ENCODE measurements at regions not wholly inside any gene's neighbourhood (a gene's known extent, or its start where the extent isn't known, plus 50 kb on each side); places are given as distances from the start of the nearest gene placed in this dataset.

DNA sequence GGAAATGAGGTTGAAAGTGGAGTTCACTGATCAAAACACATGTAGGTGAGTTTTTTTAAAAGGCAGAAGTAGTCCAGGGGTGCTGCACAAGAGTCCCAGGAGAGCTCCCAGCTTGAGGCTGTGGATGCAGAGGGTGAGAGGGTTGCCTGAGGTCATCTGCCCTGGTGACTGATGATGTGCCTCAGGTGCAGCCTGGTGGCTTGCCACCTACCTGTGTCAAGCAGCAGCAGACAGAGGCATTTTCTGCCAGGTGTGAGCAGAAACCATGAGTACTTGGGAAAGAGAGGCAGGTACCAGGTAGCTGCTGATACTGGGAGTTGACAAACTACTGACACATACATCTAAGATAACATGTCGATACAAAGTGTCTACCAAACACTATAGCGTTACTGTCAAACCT lies 92.5 kb downstream of the SCP2D1 start (continued):
- TF ChIP-seq, protein P1, sequence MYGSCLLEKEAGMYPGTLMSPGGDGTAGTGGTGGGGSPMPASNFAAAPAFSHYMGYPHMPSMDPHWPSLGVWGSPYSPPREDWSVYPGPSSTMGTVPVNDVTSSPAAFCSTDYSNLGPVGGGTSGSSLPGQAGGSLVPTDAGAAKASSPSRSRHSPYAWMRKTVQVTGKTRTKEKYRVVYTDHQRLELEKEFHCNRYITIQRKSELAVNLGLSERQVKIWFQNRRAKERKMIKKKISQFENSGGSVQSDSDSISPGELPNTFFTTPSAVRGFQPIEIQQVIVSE (CRISPR knock-in tag; IDR thresholded peaks at IDR 0.05; ENCODE audit: borderline replicate concordance), result no peak
- no peak for TF ChIP-seq ZNF416 (CRISPR knock-in tag; IDR thresholded peaks at IDR 0.05)
- TF ChIP-seq, protein P2, sequence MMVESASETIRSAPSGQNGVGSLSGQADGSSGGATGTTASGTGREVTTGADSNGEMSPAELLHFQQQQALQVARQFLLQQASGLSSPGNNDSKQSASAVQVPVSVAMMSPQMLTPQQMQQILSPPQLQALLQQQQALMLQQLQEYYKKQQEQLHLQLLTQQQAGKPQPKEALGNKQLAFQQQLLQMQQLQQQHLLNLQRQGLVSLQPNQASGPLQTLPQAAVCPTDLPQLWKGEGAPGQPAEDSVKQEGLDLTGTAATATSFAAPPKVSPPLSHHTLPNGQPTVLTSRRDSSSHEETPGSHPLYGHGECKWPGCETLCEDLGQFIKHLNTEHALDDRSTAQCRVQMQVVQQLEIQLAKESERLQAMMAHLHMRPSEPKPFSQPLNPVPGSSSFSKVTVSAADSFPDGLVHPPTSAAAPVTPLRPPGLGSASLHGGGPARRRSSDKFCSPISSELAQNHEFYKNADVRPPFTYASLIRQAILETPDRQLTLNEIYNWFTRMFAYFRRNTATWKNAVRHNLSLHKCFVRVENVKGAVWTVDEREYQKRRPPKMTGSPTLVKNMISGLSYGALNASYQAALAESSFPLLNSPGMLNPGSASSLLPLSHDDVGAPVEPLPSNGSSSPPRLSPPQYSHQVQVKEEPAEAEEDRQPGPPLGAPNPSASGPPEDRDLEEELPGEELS (CRISPR knock-in tag; IDR thresholded peaks at IDR 0.05), result no peak
- TF ChIP-seq ZNF671 (CRISPR knock-in tag; IDR thresholded peaks at IDR 0.05), result no peak
- TF ChIP-seq, protein P3, sequence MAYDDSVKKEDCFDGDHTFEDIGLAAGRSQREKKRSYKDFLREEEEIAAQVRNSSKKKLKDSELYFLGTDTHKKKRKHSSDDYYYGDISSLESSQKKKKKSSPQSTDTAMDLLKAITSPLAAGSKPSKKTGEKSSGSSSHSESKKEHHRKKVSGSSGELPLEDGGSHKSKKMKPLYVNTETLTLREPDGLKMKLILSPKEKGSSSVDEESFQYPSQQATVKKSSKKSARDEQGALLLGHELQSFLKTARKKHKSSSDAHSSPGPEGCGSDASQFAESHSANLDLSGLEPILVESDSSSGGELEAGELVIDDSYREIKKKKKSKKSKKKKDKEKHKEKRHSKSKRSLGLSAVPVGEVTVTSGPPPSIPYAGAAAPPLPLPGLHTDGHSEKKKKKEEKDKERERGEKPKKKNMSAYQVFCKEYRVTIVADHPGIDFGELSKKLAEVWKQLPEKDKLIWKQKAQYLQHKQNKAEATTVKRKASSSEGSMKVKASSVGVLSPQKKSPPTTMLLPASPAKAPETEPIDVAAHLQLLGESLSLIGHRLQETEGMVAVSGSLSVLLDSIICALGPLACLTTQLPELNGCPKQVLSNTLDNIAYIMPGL (CRISPR knock-in tag; IDR thresholded peaks at IDR 0.05), result no peak
- TF ChIP-seq NR1H2 (CRISPR knock-in tag; IDR thresholded peaks at IDR 0.05), result no peak

- DNase-seq (ENCODE audit: low spot score), result no peak
- Mint-ChIP-seq H3K36me3 (no peaks in the 10 kb centered on the region), H3K27me3 (ENCODE audit: low read depth) (no peaks in the 10 kb centered on the region), H3K4me3 (no peak overlapping the region), H3K4me1 (peaks cover 48% of the 10 kb centered on the region), H3K9me3 (0 out of 2 replicates have a peak, but pooled peaks cover 4% of the 10 kb centered on the region), H3K27ac (no peak overlapping the region)
- CTCF ChIA-PET, result no interaction called here
- ATAC-seq, result no peak
- TF ChIP-seq PRRX2 (CRISPR knock-in tag; IDR thresholded peaks at IDR 0.05), result no peak
- TF ChIP-seq NFATC4 (CRISPR knock-in tag; IDR thresholded peaks at IDR 0.05), result no peak
- TF ChIP-seq FOXK1 (CRISPR knock-in tag; IDR thresholded peaks at IDR 0.05), result no peak
- TF ChIP-seq, protein P4, sequence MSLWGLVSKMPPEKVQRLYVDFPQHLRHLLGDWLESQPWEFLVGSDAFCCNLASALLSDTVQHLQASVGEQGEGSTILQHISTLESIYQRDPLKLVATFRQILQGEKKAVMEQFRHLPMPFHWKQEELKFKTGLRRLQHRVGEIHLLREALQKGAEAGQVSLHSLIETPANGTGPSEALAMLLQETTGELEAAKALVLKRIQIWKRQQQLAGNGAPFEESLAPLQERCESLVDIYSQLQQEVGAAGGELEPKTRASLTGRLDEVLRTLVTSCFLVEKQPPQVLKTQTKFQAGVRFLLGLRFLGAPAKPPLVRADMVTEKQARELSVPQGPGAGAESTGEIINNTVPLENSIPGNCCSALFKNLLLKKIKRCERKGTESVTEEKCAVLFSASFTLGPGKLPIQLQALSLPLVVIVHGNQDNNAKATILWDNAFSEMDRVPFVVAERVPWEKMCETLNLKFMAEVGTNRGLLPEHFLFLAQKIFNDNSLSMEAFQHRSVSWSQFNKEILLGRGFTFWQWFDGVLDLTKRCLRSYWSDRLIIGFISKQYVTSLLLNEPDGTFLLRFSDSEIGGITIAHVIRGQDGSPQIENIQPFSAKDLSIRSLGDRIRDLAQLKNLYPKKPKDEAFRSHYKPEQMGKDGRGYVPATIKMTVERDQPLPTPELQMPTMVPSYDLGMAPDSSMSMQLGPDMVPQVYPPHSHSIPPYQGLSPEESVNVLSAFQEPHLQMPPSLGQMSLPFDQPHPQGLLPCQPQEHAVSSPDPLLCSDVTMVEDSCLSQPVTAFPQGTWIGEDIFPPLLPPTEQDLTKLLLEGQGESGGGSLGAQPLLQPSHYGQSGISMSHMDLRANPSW (CRISPR knock-in tag; conservative IDR thresholded peaks at IDR 0.05; ENCODE audit: low read depth), result no peak
- TF ChIP-seq ATF1 (CRISPR knock-in tag; IDR thresholded peaks at IDR 0.05), result no peak
- no peak for TF ChIP-seq ZNF263 (CRISPR knock-in tag; IDR thresholded peaks at IDR 0.05; ENCODE audit: low read depth)
- no peak for TF ChIP-seq CBFB (CRISPR knock-in tag; IDR thresholded peaks at IDR 0.05; ENCODE audit: low read depth)
- TF ChIP-seq MXD4 (CRISPR knock-in tag; IDR thresholded peaks at IDR 0.05; ENCODE audit: borderline replicate concordance), result no peak
- TF ChIP-seq ZNF396 (CRISPR knock-in tag; IDR thresholded peaks at IDR 0.05; ENCODE audit: borderline replicate concordance), result no peak
- TF ChIP-seq NFE2L1 (CRISPR knock-in tag; IDR thresholded peaks at IDR 0.05), result no peak
- POLR2A ChIA-PET, result no interaction called here
Observed at GRCh38 chr20:18907353-18907752, 93.8 kb downstream of the SCP2D1 start.

DNA sequence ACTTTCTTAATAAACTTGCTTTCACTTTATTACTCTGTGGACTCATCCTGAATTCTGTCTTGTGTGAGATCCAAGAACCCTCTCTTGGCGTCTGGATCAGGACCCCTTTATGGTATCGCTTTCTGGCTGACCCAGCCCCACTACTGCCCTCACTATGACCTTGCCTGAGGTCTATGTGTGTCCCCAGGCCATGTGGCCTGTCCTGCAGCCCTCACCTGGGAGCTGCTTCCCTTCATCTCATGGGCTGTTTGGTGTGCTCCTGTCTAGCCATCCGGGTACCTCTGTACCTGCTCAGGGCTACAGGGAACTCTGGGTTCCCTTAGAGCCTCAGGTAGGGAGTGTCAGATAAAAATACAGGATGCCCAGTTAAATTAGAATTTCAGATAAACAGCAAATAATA lies 94.5 kb downstream of the SCP2D1 start:
- DNase-seq (ENCODE audit: low spot score) (no peak), ATAC-seq (no peak)
- H3K4me1 Mint-ChIP-seq, result peaks cover 51% of the 10 kb centered on the region
- no peak overlapping the region for H3K27ac Mint-ChIP-seq
- CTCF ChIA-PET, result no interaction called here
- H3K4me3 Mint-ChIP-seq, result no peak overlapping the region
- TF ChIP-seq MLX (CRISPR knock-in tag; IDR thresholded peaks at IDR 0.05) (no peak), NR2C2 (CRISPR knock-in tag; IDR thresholded peaks at IDR 0.05) (no peak), HMGA2 (CRISPR knock-in tag; IDR thresholded peaks at IDR 0.05) (no peak), JUN (CRISPR knock-in tag; IDR thresholded peaks at IDR 0.05) (no peak), ZNF232 (CRISPR knock-in tag; IDR thresholded peaks at IDR 0.05) (no peak)
- no peaks in the 10 kb centered on the region for H3K27me3 Mint-ChIP-seq (ENCODE audit: low read depth)
- no peaks in the 10 kb centered on the region for H3K36me3 Mint-ChIP-seq
- POLR2A ChIA-PET, result no interaction called here
- H3K9me3 Mint-ChIP-seq, result 0 out of 2 replicates have a peak, but pooled peaks cover 4% of the 10 kb centered on the region

Data from WTC11 (cell line).